ENCODE measurements at regions not wholly inside any gene's neighbourhood (a gene's known extent, or its start where the extent isn't known, plus 50 kb on each side); places are given as distances from the start of the nearest gene placed in this dataset.
"Not testable (repeated sequence)": the region's sequence is repeated elsewhere in the genome, so short reads cannot be mapped to it uniquely, and the experiment has no call there.

- not testable (repeated sequence) for TF ChIP-seq CTCF (conservative IDR thresholded peaks at IDR 0.05; ENCODE audit: low read depth, low read length); EZH2 (IDR thresholded peaks at IDR 0.05; ENCODE audit: low read length, unreplicated experiment); EZH2phosphoT487 (IDR thresholded peaks at IDR 0.05; ENCODE audit: borderline replicate concordance, low read length)
Observed at GRCh38 chr11:86163221-86163876, 81.2 kb upstream of the EED start.

Measured in PC-3 (cell line).